ENCODE measurements at regions not wholly inside any gene's neighbourhood (a gene's known extent, or its start where the extent isn't known, plus 50 kb on each side); places are given as distances from the start of the nearest gene placed in this dataset.

- no peak for DNase-seq (ENCODE audit: low spot score)
These were observed 491.1 kb downstream of the CCDC171 start for GRCh38 chr9:16043756-16044578.

GRCh38 chr9:16044579-16044881 is 491.7 kb downstream of the CCDC171 start:
- Mint-ChIP-seq H3K27ac (no peak overlapping the region), H3K9me3 (no peaks in the 10 kb centered on the region), H3K4me1 (ENCODE audit: low read depth) (no peaks in the 10 kb centered on the region), H3K4me3 (no peak overlapping the region), H3K27me3 (ENCODE audit: low read depth) (no peaks in the 10 kb centered on the region), H3K36me3 (ENCODE audit: low read depth) (no peaks in the 10 kb centered on the region)
- no peak for DNase-seq (ENCODE audit: low spot score)

More at GRCh38 chr9:16043756-16044578, 491.1 kb downstream of the CCDC171 start:
- Mint-ChIP-seq H3K4me3 (no peak overlapping the region), H3K36me3 (ENCODE audit: low read depth) (no peaks in the 10 kb centered on the region), H3K4me1 (ENCODE audit: low read depth) (no peaks in the 10 kb centered on the region), H3K27me3 (ENCODE audit: low read depth) (no peaks in the 10 kb centered on the region), H3K27ac (no peak overlapping the region), H3K9me3 (no peaks in the 10 kb centered on the region)

- Mint-ChIP-seq H3K36me3 (ENCODE audit: low read depth) (no peaks in the 10 kb centered on the region), H3K27ac (no peak overlapping the region), H3K4me3 (no peak overlapping the region), H3K27me3 (ENCODE audit: low read depth) (no peaks in the 10 kb centered on the region), H3K4me1 (ENCODE audit: low read depth) (no peaks in the 10 kb centered on the region), H3K9me3 (no peaks in the 10 kb centered on the region)
- DNase-seq (ENCODE audit: low spot score) = no peak
These were observed 492.9 kb downstream of the CCDC171 start for GRCh38 chr9:16045651-16046280.

GRCh38 chr9:16046713-16047112 is 493.9 kb downstream of the CCDC171 start:
- no peak overlapping the region for H3K4me3 Mint-ChIP-seq
- H3K36me3 Mint-ChIP-seq (ENCODE audit: low read depth) = no peaks in the 10 kb centered on the region
- H3K4me1 Mint-ChIP-seq (ENCODE audit: low read depth) = no peaks in the 10 kb centered on the region
- DNase-seq (ENCODE audit: low spot score) = no peak
- H3K27ac Mint-ChIP-seq = no peak overlapping the region
- no peaks in the 10 kb centered on the region for H3K9me3 Mint-ChIP-seq
- H3K27me3 Mint-ChIP-seq (ENCODE audit: low read depth) = no peaks in the 10 kb centered on the region

GRCh38 chr9:16048129-16048528 is 495.3 kb downstream of the CCDC171 start:
- Mint-ChIP-seq H3K36me3 (ENCODE audit: low read depth) (no peaks in the 10 kb centered on the region), H3K27me3 (ENCODE audit: low read depth) (no peaks in the 10 kb centered on the region), H3K4me3 (no peak overlapping the region), H3K27ac (no peak overlapping the region), H3K4me1 (ENCODE audit: low read depth) (no peaks in the 10 kb centered on the region), H3K9me3 (no peaks in the 10 kb centered on the region)
- DNase-seq (ENCODE audit: low spot score) = no peak

GRCh38 chr9:16052146-16052545 is 499.3 kb downstream of the CCDC171 start:
- Mint-ChIP-seq H3K9me3 (no peaks in the 10 kb centered on the region), H3K4me3 (no peak overlapping the region), H3K36me3 (ENCODE audit: low read depth) (no peaks in the 10 kb centered on the region), H3K4me1 (ENCODE audit: low read depth) (no peaks in the 10 kb centered on the region), H3K27me3 (ENCODE audit: low read depth) (no peaks in the 10 kb centered on the region), H3K27ac (no peak overlapping the region)
- no peak for DNase-seq (ENCODE audit: low spot score)

- Mint-ChIP-seq H3K36me3 (ENCODE audit: low read depth) (no peaks in the 10 kb centered on the region), H3K27ac (no peak overlapping the region), H3K4me1 (ENCODE audit: low read depth) (peaks cover under 1% of the 10 kb centered on the region), H3K9me3 (no peaks in the 10 kb centered on the region), H3K27me3 (ENCODE audit: low read depth) (no peaks in the 10 kb centered on the region), H3K4me3 (no peak overlapping the region)
- no peak for DNase-seq (ENCODE audit: low spot score)
These were observed 500.1 kb downstream of the CCDC171 start for GRCh38 chr9:16052757-16053530.

GRCh38 chr9:16057541-16057940 is 504.7 kb downstream of the CCDC171 start:
- DNase-seq (ENCODE audit: low spot score) = no peak
- Mint-ChIP-seq H3K27ac (no peak overlapping the region), H3K36me3 (ENCODE audit: low read depth) (no peaks in the 10 kb centered on the region), H3K9me3 (no peaks in the 10 kb centered on the region), H3K4me1 (ENCODE audit: low read depth) (peaks cover 5% of the 10 kb centered on the region), H3K4me3 (no peak overlapping the region), H3K27me3 (ENCODE audit: low read depth) (no peaks in the 10 kb centered on the region)

- H3K4me1 Mint-ChIP-seq (ENCODE audit: low read depth) = peaks cover 5% of the 10 kb centered on the region
- DNase-seq (ENCODE audit: low spot score) = no peak
- H3K9me3 Mint-ChIP-seq = no peaks in the 10 kb centered on the region
- no peaks in the 10 kb centered on the region for H3K36me3 Mint-ChIP-seq (ENCODE audit: low read depth)
- peak overlapping the region; percentile 1 for H3K27ac Mint-ChIP-seq
- no peaks in the 10 kb centered on the region for H3K27me3 Mint-ChIP-seq (ENCODE audit: low read depth)
- H3K4me3 Mint-ChIP-seq = peak overlapping the region; percentile 1
These were observed 505.3 kb downstream of the CCDC171 start for GRCh38 chr9:16058131-16058549.

GRCh38 chr9:16060436-16061129 is 507.7 kb downstream of the CCDC171 start:
- no peak overlapping the region for H3K4me3 Mint-ChIP-seq
- no peak for DNase-seq (ENCODE audit: low spot score)
- peaks cover 5% of the 10 kb centered on the region for H3K4me1 Mint-ChIP-seq (ENCODE audit: low read depth)
- no peaks in the 10 kb centered on the region for H3K27me3 Mint-ChIP-seq (ENCODE audit: low read depth)
- H3K9me3 Mint-ChIP-seq = no peaks in the 10 kb centered on the region
- no peak overlapping the region for H3K27ac Mint-ChIP-seq
- no peaks in the 10 kb centered on the region for H3K36me3 Mint-ChIP-seq (ENCODE audit: low read depth)

- Mint-ChIP-seq H3K4me1 (ENCODE audit: low read depth) (peaks cover 5% of the 10 kb centered on the region), H3K27ac (no peak overlapping the region), H3K36me3 (ENCODE audit: low read depth) (no peaks in the 10 kb centered on the region), H3K27me3 (ENCODE audit: low read depth) (no peaks in the 10 kb centered on the region), H3K9me3 (peaks cover 2% of the 10 kb centered on the region), H3K4me3 (no peak overlapping the region)
- DNase-seq (ENCODE audit: low spot score) = no peak
These were observed 509.8 kb downstream of the CCDC171 start for GRCh38 chr9:16062542-16063240.

GRCh38 chr9:16063241-16063591 is 510.4 kb downstream of the CCDC171 start:
- Mint-ChIP-seq H3K27ac (no peak overlapping the region), H3K27me3 (ENCODE audit: low read depth) (no peaks in the 10 kb centered on the region), H3K4me3 (no peak overlapping the region), H3K4me1 (ENCODE audit: low read depth) (peaks cover 2% of the 10 kb centered on the region), H3K36me3 (ENCODE audit: low read depth) (no peaks in the 10 kb centered on the region), H3K9me3 (peaks cover 3% of the 10 kb centered on the region)
- no peak for DNase-seq (ENCODE audit: low spot score)

- H3K4me3 Mint-ChIP-seq = no peak overlapping the region
- H3K4me1 Mint-ChIP-seq (ENCODE audit: low read depth) = no peaks in the 10 kb centered on the region
- H3K9me3 Mint-ChIP-seq = peaks cover 3% of the 10 kb centered on the region
- no peaks in the 10 kb centered on the region for H3K36me3 Mint-ChIP-seq (ENCODE audit: low read depth)
- no peak for DNase-seq (ENCODE audit: low spot score)
- no peaks in the 10 kb centered on the region for H3K27me3 Mint-ChIP-seq (ENCODE audit: low read depth)
- H3K27ac Mint-ChIP-seq = no peak overlapping the region
These were observed 511.9 kb downstream of the CCDC171 start for GRCh38 chr9:16064771-16065170.

Data from T-helper 2 cell treated with Interferon-gamma antibody and Interleukin-4, amounts not matched to agents 5 μg/mL and 100 μg/mL, for 36 hours (primary cell).